ENCODE measurements at regions not wholly inside any gene's neighbourhood (a gene's known extent, or its start where the extent isn't known, plus 50 kb on each side); places are given as distances from the start of the nearest gene placed in this dataset.
"Not testable (repeated sequence)": the region's sequence is repeated elsewhere in the genome, so short reads cannot be mapped to it uniquely, and the experiment has no call there.

GRCh38 chr5:53160895-53161294 is 51.3 kb upstream of the MOCS2 start:
- DNase-seq = no peak

GRCh38 chr5:53161876-53162275 is 52.3 kb upstream of the MOCS2 start:
- no peak for DNase-seq

GRCh38 chr5:53164478-53165165 is 55.1 kb upstream of the MOCS2 start:
- no peak for DNase-seq

- no peak for DNase-seq
These were observed 56.0 kb upstream of the MOCS2 start for GRCh38 chr5:53165431-53166182.

GRCh38 chr5:53166183-53166495 is 56.6 kb upstream of the MOCS2 start:
- DNase-seq = no peak

GRCh38 chr5:53167836-53168235 is 58.3 kb upstream of the MOCS2 start:
- DNase-seq = no peak

GRCh38 chr5:53169933-53170332 is 60.4 kb upstream of the MOCS2 start:
- no peak for DNase-seq

GRCh38 chr5:53170746-53171349 is 61.3 kb upstream of the MOCS2 start:
- DNase-seq = no peak

- DNase-seq = not testable (repeated sequence)
These were observed 62.5 kb upstream of the MOCS2 start for GRCh38 chr5:53172073-53172472.

- no peak for DNase-seq
These were observed 63.1 kb upstream of the MOCS2 start for GRCh38 chr5:53172630-53173029.

GRCh38 chr5:53173083-53173482 is 63.5 kb upstream of the MOCS2 start:
- no peak for DNase-seq

- no peak for DNase-seq
These were observed 69.3 kb upstream of the MOCS2 start for GRCh38 chr5:53178830-53179229.

GRCh38 chr5:53179691-53180090 is 70.1 kb upstream of the MOCS2 start:
- no peak for DNase-seq

- DNase-seq = no peak
These were observed 71.0 kb upstream of the MOCS2 start for GRCh38 chr5:53180538-53180937.

GRCh38 chr5:53180991-53181390 is 71.4 kb upstream of the MOCS2 start:
- DNase-seq = no peak

GRCh38 chr5:53183880-53184279 is 74.3 kb upstream of the MOCS2 start:
- no peak for DNase-seq

GRCh38 chr5:53191548-53192165 is 82.1 kb upstream of the MOCS2 start:
- no peak for DNase-seq

- no peak for DNase-seq
These were observed 84.5 kb upstream of the MOCS2 start for GRCh38 chr5:53194086-53194485.

GRCh38 chr5:53199882-53200281 is 90.3 kb upstream of the MOCS2 start:
- DNase-seq = no peak

GRCh38 chr5:53200306-53200705 is 90.7 kb upstream of the MOCS2 start:
- no peak for DNase-seq

GRCh38 chr5:53201746-53202145 is 92.2 kb upstream of the MOCS2 start:
- DNase-seq = no peak

- no peak for DNase-seq
These were observed 97.0 kb upstream of the MOCS2 start for GRCh38 chr5:53206562-53206961.

GRCh38 chr5:53211799-53212198 is 102.2 kb upstream of the MOCS2 start:
- DNase-seq = no peak

- no peak for DNase-seq
These were observed 109.6 kb upstream of the MOCS2 start for GRCh38 chr5:53219174-53219573.

Measured in NCI-H446 treated with DMSO at 0.1 percent for 48 hours (cell line).